HUES6 (cell line): ENCODE measurements at regions not wholly inside any gene's neighbourhood (a gene's known extent, or its start where the extent isn't known, plus 50 kb on each side); places are given as distances from the start of the nearest gene placed in this dataset.
"Not testable (repeated sequence)": the region's sequence is repeated elsewhere in the genome, so short reads cannot be mapped to it uniquely, and the experiment has no call there.

Experiments used
- H3K27ac ChIP-seq: 2 replicates; pipeline ENCODE4 v1.7.0; 2013; ENCODE audit warnings: low read depth, mild to moderate bottlenecking, low read length, inconsistent platforms
- H3K27me3 ChIP-seq: 2 replicates; pipeline ENCODE4 v1.6.1; 2013; ENCODE audit warnings: low read length; ENCODE audit not compliant: control insufficient read depth, insufficient read depth
- H3K36me3 ChIP-seq: 2 replicates; pipeline ENCODE4 v1.6.1; 2013; ENCODE audit warnings: low read length; ENCODE audit not compliant: control insufficient read depth, insufficient read depth
- H3K4me1 ChIP-seq: 2 replicates; pipeline ENCODE4 v1.6.1; 2013; ENCODE audit warnings: low read length; ENCODE audit not compliant: control insufficient read depth, insufficient read depth
- H3K4me3 ChIP-seq: 2 replicates; pipeline ENCODE4 v1.5.1; 2013; ENCODE audit warnings: low read depth, low read length
- H3K9ac ChIP-seq: one replicate; pipeline ENCODE4 v1.6.1; 2013; ENCODE audit warnings: mild to moderate bottlenecking, low read length
- H3K9me3 ChIP-seq: 2 replicates; pipeline ENCODE4 v1.6.1; 2013; ENCODE audit warnings: low read depth, low read length; ENCODE audit not compliant: control insufficient read depth, insufficient read depth

- H3K9ac ChIP-seq, H3K27me3 ChIP-seq, H3K4me3 ChIP-seq, H3K9me3 ChIP-seq, H3K4me1 ChIP-seq, H3K27ac ChIP-seq: not testable (repeated sequence)
- peaks cover 29% of the 10 kb centered on the region for H3K36me3 ChIP-seq
Measured at GRCh38 chr7:66477822-66478397, 150.8 kb upstream of the KCTD7 start.

DNA sequence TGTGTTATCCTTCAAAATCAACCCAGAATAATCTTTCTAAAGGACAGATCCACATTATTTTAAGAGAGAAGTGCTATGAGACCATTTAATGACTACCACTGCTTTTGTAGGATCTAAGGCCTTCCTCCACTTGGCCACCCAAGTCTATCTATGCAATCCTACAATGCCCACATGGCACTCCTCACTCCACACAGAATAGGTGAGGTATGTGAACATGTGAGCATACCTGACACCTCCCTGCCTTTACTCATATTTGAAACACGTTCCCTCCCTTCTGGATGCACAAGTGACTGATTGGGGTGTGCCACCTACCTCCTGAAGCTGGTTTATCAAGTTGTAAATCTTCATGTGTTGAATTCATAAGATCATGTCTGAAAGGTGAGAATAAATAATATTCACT lies 147.5 kb upstream of the KCTD7 start:
- H3K4me1 ChIP-seq, H3K9ac ChIP-seq, H3K27me3 ChIP-seq, H3K9me3 ChIP-seq, H3K4me3 ChIP-seq, H3K27ac ChIP-seq: not testable (repeated sequence)
- H3K36me3 ChIP-seq, result peaks cover 26% of the 10 kb centered on the region

GRCh38 chr7:66489065-66489464 lies 139.6 kb upstream of the KCTD7 start:
- not testable (repeated sequence) for H3K36me3 ChIP-seq, H3K9ac ChIP-seq, H3K4me3 ChIP-seq, H3K4me1 ChIP-seq, H3K27me3 ChIP-seq, H3K9me3 ChIP-seq, H3K27ac ChIP-seq

DNA sequence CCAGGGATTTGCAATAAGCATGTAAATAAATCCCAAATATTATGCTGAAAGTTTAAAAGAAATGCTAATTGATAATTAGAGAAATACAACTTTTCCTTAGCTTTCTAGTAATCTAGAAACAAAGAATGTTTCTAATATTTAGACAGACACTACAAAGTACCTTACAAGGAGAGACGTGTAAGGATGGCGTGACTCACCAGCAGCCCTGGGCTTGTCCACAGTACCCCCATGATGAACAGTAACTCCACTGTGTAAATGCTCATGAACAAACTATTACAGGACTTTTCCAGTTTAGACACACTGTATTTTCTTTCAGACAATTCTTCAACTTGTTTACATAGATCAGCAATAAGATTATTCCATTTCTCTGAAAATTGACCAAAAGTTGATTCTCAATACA lies 138.9 kb upstream of the KCTD7 start:
- not testable (repeated sequence) for H3K36me3 ChIP-seq, H3K4me3 ChIP-seq, H3K27ac ChIP-seq, H3K9me3 ChIP-seq, H3K27me3 ChIP-seq, H3K9ac ChIP-seq, H3K4me1 ChIP-seq

DNA sequence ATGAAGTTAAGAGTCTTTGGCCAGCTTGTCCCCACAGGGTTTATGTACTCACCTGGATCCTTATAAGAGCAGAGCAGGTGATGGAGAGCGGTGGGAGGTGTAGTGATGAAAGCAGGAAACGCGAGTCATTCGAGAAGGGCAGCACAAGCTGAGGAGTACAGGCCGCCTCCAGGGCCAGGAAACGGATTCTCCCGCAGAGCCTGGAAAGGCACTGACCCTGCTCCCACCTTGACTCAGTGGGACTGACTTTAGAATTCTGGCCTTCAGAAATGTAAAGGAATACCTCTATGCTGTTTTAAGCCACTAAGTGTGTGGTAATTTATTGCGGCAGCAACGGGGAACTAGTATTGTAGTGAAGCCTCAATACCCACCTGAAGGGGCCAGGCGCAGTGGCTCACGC lies 137.7 kb upstream of the KCTD7 start:
- not testable (repeated sequence) for H3K27ac ChIP-seq, H3K27me3 ChIP-seq, H3K4me1 ChIP-seq, H3K36me3 ChIP-seq, H3K9me3 ChIP-seq, H3K4me3 ChIP-seq
- H3K9ac ChIP-seq, result peak overlapping the region; percentile 51

GRCh38 chr7:66492405-66492804 lies 136.3 kb upstream of the KCTD7 start:
- H3K9ac ChIP-seq, result peak overlapping the region; percentile 95
- peak overlapping the region; percentile 83 for H3K4me3 ChIP-seq

GRCh38 chr7:66493235-66494205 lies 135.2 kb upstream of the KCTD7 start:
- no peaks in the 10 kb centered on the region for H3K4me1 ChIP-seq
- no peaks in the 10 kb centered on the region for H3K9me3 ChIP-seq
- peak overlapping the region; percentile 92 for H3K27ac ChIP-seq
- peak overlapping the region; percentile 95 for H3K9ac ChIP-seq
- H3K27me3 ChIP-seq, result no peaks in the 10 kb centered on the region
- peak overlapping the region; percentile 83 for H3K4me3 ChIP-seq
- no peaks in the 10 kb centered on the region for H3K36me3 ChIP-seq

More at GRCh38 chr7:66492405-66492804, 136.3 kb upstream of the KCTD7 start:
- 0 out of 2 replicates have a peak overlapping the region, but pooled peaks have one; percentile 92 for H3K27ac ChIP-seq
- not testable (repeated sequence) for H3K9me3 ChIP-seq, H3K36me3 ChIP-seq, H3K27me3 ChIP-seq, H3K4me1 ChIP-seq

DNA sequence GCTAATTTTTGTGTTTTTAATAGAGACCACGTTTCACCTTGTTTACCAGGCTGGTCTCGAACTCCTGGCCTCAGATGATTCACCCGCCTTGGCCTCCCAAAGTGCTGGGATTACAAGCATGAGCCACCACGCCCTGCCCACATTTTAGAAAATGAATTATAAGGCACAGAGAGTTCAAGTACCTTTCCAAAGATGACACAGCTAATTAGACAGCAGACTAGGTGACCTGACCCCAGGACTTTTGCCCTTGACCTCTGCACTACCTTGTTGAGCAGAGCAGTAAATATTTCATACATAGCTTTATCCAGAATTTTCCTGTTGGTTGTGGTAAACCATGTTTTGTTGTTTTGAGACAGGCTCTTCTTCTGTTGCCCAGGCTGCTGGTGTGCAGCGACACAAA lies 131.3 kb upstream of the KCTD7 start:
- Histone ChIP-seq H3K4me3 (no peak overlapping the region), H3K27me3 (no peaks in the 10 kb centered on the region), H3K4me1 (no peaks in the 10 kb centered on the region), H3K36me3 (no peaks in the 10 kb centered on the region), H3K9me3 (no peaks in the 10 kb centered on the region), H3K9ac (no peak overlapping the region), H3K27ac (no peak overlapping the region)

GRCh38 chr7:66500087-66500486 lies 128.6 kb upstream of the KCTD7 start:
- no peak overlapping the region for H3K4me3 ChIP-seq
- H3K4me1 ChIP-seq, result no peaks in the 10 kb centered on the region
- no peaks in the 10 kb centered on the region for H3K9me3 ChIP-seq
- H3K27ac ChIP-seq, result no peak overlapping the region
- no peaks in the 10 kb centered on the region for H3K27me3 ChIP-seq
- H3K36me3 ChIP-seq, result no peaks in the 10 kb centered on the region
- no peak overlapping the region for H3K9ac ChIP-seq

DNA sequence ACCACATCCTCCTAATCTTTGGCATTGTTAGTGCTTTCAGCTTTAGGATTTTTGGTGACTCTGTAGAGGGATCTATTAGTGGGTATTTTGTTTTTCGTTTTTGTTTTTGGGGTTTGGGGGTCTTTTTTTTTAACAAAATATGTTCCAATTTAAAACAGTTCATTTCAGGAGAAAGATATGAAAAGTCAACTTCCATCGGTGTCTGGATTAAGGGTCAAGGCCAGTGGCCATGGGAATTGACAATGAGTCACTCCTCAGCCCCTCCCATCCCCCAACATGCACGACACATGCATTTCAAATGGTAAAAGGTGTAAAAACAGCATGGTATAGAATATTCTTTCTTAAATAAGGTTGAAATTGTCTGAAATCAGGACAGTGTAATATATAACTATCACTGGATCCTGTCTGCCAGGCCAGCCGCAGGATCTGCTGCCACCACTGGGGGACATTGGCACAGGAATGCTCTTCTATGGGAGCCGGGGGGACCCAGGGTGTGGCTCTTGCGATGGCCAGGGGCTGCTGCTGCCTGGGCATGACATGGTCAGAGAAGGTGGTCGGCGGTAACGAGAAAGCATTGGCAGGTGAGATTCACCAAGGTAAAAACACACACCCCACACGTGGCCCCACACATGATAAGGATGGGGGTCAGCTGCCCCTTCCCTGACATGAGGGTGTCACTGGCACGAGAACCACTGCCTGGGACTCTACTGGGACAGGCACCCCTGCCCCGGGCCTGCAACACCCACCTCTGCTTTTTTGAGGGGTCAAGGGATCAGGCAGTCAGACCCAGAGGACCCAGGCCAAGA lies 126.2 kb upstream of the KCTD7 start:
- Histone ChIP-seq H3K9ac (no peak overlapping the region), H3K4me3 (no peak overlapping the region), H3K27ac (no peak overlapping the region), H3K4me1 (no peaks in the 10 kb centered on the region), H3K27me3 (no peaks in the 10 kb centered on the region), H3K36me3 (no peaks in the 10 kb centered on the region), H3K9me3 (no peaks in the 10 kb centered on the region)

- no peaks in the 10 kb centered on the region for H3K9me3 ChIP-seq
- H3K4me1 ChIP-seq, result no peaks in the 10 kb centered on the region
- no peak overlapping the region for H3K9ac ChIP-seq
- no peak overlapping the region for H3K27ac ChIP-seq
- H3K36me3 ChIP-seq, result no peaks in the 10 kb centered on the region
- no peak overlapping the region for H3K4me3 ChIP-seq
- no peaks in the 10 kb centered on the region for H3K27me3 ChIP-seq
Measured at GRCh38 chr7:66503036-66503370, 125.7 kb upstream of the KCTD7 start.
